NCI-H2107 (cell line): ENCODE measurements at regions not wholly inside any gene's neighbourhood (a gene's known extent, or its start where the extent isn't known, plus 50 kb on each side); places are given as distances from the start of the nearest gene placed in this dataset.
A peak's percentile ranks its signal among the peaks of the same experiment; 100 is the strongest.

Source experiments
- DNase-seq: peaks from one replicate; lab custom pipeline; 2025; lab: John Stamatoyannopoulos, UW

GRCh38 chr4:182010876-182011275, 232.3 kb upstream of the TENM3 start:
- no peak for DNase-seq

GRCh38 chr4:182014164-182014563, 229.0 kb upstream of the TENM3 start:
- DNase-seq = no peak

GRCh38 chr4:182015014-182015413, 228.2 kb upstream of the TENM3 start:
- DNase-seq = no peak

DNA sequence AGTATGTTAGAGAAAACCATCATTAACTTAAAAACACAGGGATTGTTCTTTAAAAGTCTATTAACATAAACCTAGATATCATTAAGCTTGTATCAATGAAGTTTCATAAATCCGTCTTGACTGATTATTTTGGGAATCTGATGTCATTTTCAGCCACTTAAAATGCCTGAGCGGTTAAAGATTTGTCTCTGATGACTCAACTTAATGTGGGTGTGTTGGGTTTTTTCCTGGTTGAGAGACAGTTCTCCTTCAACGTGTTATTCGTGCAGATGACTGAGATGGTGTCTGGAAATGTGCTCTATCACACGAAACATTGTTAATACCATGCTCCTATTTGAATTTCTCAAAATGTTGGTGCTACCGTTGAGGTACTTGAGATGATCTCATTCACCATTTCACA, 227.3 kb upstream of the TENM3 start:
- DNase-seq = no peak

DNA sequence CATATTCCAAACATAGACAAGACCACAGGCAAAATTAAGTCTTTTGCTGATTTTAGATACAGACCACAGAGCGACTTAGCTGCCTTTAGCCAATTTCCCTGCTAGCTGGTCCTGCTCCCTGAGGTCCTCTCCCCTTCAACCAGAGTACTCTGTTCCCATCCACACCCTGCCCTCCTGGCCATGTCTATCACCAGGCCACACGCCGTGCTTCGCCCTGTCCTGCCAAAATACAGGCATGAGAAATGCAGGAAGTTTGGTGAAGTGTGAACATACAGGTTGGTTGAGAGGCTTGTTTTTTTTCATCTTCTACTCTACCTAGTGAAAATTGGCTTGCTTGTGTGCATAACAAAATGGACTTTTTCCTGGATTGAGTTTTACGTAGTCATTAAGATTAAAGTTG, 226.2 kb upstream of the TENM3 start:
- no peak for DNase-seq

GRCh38 chr4:182018691-182019090, 224.5 kb upstream of the TENM3 start:
- DNase-seq = no peak

DNA sequence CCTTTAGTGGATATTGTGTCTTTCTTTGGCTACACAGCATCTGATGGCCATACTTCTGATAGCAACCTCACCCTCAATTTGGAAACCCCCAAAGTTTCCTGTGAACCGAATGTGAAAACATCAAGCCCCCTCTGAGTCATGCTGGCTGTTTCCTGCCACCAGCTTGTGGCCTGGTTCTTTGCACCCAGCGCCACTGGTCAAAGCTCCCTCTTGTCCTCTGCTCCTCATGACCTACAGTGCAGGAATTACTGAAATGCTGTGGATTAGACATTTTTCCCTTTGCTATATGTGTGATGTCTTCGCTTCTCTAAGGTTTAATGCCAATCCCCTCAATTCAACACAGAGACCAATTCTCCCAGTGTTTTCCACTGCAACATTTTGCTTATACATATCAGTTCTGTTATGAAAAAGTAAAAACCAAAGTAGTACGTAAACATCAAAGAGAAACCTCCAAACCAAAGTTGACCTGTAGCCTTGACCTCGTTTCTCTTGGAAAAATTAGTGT, 224.0 kb upstream of the TENM3 start:
- DNase-seq = no peak

DNA sequence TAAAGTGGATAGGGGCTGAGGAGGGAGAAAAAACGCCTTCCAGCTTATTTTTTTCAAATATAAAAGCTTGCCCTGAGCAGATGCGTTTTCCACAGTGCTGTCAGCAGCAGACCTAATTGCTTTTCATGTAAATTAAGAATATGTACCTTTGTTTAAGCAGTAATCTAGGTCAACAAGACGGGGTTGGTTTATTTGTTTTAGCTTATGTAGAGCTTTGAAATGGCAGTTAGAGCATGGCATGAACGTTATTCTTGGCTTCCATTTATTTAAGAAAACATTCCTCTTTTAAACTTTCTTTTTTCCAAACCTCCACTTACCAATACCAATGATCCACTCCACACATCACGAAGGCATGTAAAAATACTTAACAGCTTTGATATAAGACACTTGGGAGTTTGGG, 220.3 kb upstream of the TENM3 start:
- no peak for DNase-seq

DNA sequence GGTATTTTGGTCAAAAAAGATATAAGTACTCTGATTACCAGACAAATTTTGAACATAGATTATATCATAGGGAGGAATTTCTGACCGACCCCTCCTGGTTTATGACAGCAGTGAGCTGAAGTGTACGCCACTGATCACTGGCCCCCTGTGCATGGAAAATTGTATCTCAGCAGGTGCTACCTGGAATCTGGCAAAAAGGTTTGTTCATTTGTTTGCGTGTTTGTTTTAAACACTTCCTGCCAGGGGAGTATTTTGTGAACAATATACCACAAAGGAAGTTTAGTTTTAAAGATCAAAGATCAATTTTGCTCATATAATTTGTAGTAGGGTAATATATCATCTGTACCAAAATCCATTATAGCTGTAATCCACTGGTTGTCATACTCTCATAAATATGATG, 219.7 kb upstream of the TENM3 start:
- DNase-seq = no peak

DNA sequence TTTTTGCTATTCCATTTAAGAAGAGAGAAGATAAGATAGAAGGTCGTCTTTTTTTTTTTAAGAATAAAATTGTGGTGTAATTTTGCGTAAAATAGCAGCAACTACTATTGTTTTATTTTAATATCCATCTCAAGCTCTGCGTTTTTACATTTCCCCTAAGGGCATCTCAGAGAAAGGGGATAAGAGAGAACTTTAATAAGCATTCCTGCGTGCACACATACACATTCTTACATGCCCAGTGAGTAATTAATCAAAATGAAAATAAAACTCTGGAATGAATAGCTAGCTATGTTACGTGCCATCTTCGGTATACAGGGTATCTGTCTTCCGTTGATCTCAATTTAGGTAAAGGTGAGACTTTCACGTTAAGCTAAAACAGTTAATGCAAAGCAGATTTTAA, 200.3 kb upstream of the TENM3 start:
- DNase-seq = no peak

GRCh38 chr4:182048871-182049270, 194.3 kb upstream of the TENM3 start:
- DNase-seq = no peak

DNA sequence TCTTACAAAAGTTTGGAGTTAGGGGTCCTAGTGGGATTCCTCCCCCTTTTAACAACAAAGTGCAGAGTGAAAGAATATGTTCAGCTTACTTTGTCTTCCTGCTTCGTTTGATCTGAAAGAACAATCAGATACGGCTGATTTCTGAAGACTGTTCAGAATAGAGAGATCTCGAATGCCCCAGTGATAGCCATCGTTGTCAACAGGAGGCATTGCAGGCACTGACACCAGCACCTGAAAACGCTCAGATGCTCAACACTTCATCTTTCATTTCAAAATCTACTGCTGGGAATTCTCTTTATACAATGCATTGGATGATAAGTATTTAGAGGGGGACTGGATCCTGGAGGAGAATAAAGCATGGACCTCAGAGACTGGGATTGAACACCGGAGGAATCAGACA, 186.3 kb upstream of the TENM3 start:
- no peak for DNase-seq

- DNase-seq = no peak
Measured at GRCh38 chr4:182062458-182062857, 180.7 kb upstream of the TENM3 start.

DNA sequence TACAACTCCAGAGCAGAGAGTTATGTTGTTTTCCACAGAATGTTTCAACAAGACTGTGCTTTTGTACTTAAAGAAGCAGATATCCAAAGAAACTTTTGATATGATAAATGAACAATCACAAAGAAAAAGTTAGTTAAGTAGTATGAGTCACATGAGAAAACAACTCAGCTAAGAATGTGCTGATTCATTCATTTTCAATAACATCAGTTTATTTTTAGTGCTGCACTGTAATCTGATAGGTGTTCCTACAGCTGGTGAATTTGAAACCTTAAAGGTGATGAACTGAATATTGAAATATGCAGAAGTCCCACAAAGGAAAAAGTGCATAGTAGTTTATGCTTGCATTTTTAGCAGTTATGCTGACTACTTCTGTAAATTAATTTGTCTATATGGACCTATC, 180.3 kb upstream of the TENM3 start:
- no peak for DNase-seq

- no peak for DNase-seq
Measured at GRCh38 chr4:182063651-182064050, 179.6 kb upstream of the TENM3 start.

DNA sequence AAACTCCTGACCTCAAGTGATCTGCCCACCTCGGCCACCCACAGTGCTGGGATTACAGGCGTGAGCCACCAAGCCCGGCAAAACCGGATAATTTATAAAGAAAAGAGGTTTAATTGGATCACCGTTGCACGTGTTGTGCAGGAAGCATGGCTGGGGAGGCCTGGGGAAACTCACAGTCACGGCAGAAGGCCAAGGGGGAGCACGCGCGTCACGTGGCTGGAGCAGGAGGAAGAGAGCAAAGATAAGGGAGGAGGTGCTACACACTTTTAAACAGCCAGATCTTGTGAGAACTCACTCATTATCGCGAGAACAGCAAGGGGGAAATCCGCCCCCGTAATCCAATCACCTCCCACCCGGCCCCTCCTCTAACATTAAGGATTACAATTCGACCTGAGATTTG, 177.9 kb upstream of the TENM3 start:
- DNase-seq = no peak

GRCh38 chr4:182066037-182066436, 177.2 kb upstream of the TENM3 start:
- DNase-seq = no peak

DNA sequence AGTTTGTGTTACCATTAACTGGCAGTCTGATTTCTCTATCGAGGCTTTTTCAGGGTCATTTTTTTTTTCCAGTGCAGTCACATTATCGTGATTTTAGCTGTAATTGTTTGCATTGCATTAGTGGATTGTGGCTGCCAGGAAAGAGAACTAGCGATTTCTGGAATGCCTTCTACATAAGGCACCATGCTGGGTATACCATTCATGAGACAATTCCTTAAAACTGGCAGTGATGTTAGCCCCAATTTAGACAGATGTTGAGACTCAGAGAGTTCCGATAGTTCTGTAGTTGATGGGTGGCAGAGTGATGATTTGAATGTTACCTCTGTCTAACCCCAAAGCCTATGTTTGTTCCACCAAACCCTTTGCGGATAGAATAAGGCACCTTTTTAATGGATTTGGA, 175.4 kb upstream of the TENM3 start:
- no peak for DNase-seq

GRCh38 chr4:182068920-182069319, 174.3 kb upstream of the TENM3 start:
- no peak for DNase-seq

- no peak for DNase-seq
Measured at GRCh38 chr4:182073278-182073677, 169.9 kb upstream of the TENM3 start.

DNA sequence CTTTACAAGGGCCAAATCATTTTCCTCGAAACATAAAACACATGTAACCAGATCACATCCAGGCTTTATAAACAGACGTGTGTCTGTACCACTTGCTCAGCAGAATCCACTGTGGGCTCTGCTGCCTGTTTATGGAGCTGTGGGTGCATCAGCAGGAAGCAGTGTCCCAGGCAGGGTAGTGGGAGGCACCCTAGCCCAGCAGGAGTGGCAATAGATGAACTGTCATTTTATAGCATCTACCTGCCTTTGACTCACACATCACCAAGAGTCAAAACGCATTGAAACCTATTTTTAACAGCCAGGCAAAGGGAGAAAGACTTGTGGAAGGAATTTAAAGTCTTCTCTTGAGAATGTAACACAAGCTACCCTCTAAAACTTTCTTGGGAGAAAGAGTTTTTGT, 169.1 kb upstream of the TENM3 start:
- no peak for DNase-seq

DNA sequence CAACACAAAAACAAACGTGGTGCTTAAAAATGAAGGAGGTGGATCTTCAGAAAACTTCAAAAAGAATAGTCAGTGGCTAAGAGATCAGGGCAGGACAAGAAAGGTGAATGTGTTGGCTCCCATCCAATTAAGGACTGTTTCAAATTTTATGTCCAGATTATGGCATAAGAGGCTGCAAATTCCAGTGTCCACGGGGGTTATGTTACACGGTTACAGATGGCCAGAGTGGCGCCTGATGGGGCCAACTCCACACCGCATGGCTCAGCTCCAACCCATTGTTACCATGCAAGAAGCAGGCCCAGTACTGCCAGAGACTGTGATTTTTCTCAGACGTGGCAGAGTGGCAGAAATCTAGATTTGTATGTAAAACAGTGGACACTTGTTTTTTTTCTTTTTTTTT, 168.4 kb upstream of the TENM3 start:
- no peak for DNase-seq

GRCh38 chr4:182082910-182083309, 160.3 kb upstream of the TENM3 start:
- no peak for DNase-seq

DNA sequence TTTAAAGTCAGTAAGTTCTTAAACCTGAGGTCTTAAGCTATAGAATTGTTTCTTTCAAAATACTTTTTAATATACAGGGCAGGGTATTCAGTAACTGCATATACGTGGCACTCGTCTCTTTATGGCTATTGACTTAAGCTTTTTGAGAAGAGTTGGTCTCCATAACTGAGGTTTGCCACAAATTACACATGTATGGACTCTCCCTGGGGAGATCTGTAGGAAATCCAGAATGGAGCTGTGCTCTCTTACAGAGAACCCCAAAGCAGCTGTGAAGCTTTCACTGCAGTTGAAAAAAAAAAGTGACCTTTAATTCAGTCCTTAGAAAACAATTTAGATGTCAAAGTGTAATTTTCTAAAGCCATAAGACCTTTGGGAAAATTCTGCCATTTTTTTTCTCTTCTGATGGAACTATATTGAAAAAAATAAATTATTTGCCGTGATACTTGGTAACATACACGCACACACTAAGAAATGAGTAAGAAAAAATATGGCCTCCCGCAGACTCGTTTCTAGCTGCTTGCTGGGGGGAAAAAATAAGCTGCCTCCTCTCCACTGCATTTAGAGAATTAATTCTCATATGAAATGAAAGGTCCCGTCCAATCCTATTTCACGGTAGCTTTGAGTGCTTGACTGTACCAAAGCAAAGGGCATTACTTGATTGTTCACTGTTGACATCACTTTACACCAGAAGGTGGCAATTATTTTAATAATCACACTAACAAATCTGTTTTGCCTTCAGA, 159.4 kb upstream of the TENM3 start:
- DNase-seq = peak; percentile 10
